Neuronal stem cell (in vitro differentiated cells): ENCODE measurements at regions not wholly inside any gene's neighbourhood (a gene's known extent, or its start where the extent isn't known, plus 50 kb on each side); places are given as distances from the start of the nearest gene placed in this dataset.

Experiments
- DNase-seq: peaks from one replicate; pipeline ENCODE4 v3.0.0-alpha.2; 2013; ENCODE audit warnings: low spot score
- H2AFZ ChIP-seq: one replicate; pipeline ENCODE4 v1.6.1; 2013; ENCODE audit warnings: mild to moderate bottlenecking, low read length, inconsistent platforms
- H2AK5ac ChIP-seq: 2 replicates; pipeline ENCODE4 v1.6.1; 2013; ENCODE audit warnings: low read depth, mild to moderate bottlenecking, inconsistent platforms, low read length, moderate library complexity, mixed read lengths
- H2BK120ac ChIP-seq: 2 replicates; pipeline ENCODE4 v1.6.1; 2013; ENCODE audit warnings: low read depth, mild to moderate bottlenecking, inconsistent platforms, low read length, moderate library complexity, mixed read lengths
- H2BK12ac ChIP-seq: one replicate; pipeline ENCODE4 v1.6.1; 2013; ENCODE audit warnings: low read length, inconsistent platforms
- H2BK15ac ChIP-seq: 2 replicates; pipeline ENCODE4 v1.6.1; 2013; ENCODE audit warnings: mild to moderate bottlenecking, low read length, inconsistent platforms, mixed read lengths
- H2BK5ac ChIP-seq: one replicate; pipeline ENCODE4 v1.6.1; 2013; ENCODE audit warnings: inconsistent platforms, mild to moderate bottlenecking, low read length, moderate library complexity
- H3K14ac ChIP-seq: one replicate; pipeline ENCODE4 v1.6.1; 2013; ENCODE audit warnings: low read length, inconsistent platforms
- H3K18ac ChIP-seq: 2 replicates; pipeline ENCODE4 v1.6.1; 2013; ENCODE audit warnings: low read length, inconsistent platforms
- H3K23ac ChIP-seq: 2 replicates; pipeline ENCODE4 v1.6.1; 2013; ENCODE audit warnings: low read depth, mild to moderate bottlenecking, mixed read lengths, low read length, inconsistent platforms; ENCODE audit not compliant: poor library complexity
- H3K27ac ChIP-seq: replicated peaks from 3 replicates; pipeline ENCODE4 v1.5.1; 2013; ENCODE audit warnings: low read length, inconsistent platforms
- H3K27me3 ChIP-seq, 3 experiments: 2 replicates each; pipeline ENCODE4 v1.6.1; 2013; ENCODE audit warnings: low read length in 3 of 3, mild to moderate bottlenecking in 2 of 3, inconsistent platforms in 1 of 3, low read depth in 1 of 3, mixed read lengths in 1 of 3, moderate library complexity in 1 of 3; ENCODE audit not compliant: control insufficient read depth in 3 of 3, insufficient read depth in 3 of 3
- H3K36me3 ChIP-seq, 2 donors: replicated peaks in 1 of 2; 2 replicates each; pipeline ENCODE4 v1.6.1; 2013; ENCODE audit warnings: low read length in 2 of 2; ENCODE audit not compliant: control insufficient read depth in 2 of 2, insufficient read depth in 2 of 2
- H3K4ac ChIP-seq: 2 replicates; pipeline ENCODE4 v1.6.1; 2013; ENCODE audit warnings: inconsistent platforms, mild to moderate bottlenecking, low read length, moderate library complexity
- H3K4me1 ChIP-seq, 2 donors: 1 replicate in 1 of 2; 2 replicates in 1 of 2; pipeline ENCODE4 v1.6.1; 2013; ENCODE audit warnings: low read length in 2 of 2, low read depth in 1 of 2; ENCODE audit not compliant: control insufficient read depth in 2 of 2, insufficient read depth in 1 of 2
- H3K4me2 ChIP-seq: one replicate; pipeline ENCODE4 v1.6.1; 2013; ENCODE audit warnings: mild to moderate bottlenecking, low read length, inconsistent platforms; ENCODE audit not compliant: insufficient read depth, poor library complexity, severe bottlenecking
- H3K4me3 ChIP-seq, 2 donors: 2 replicates each; pipeline ENCODE4 v1.5.1; 2013; ENCODE audit warnings: low read length in 2 of 2, mild to moderate bottlenecking in 2 of 2, inconsistent platforms in 1 of 2, moderate library complexity in 1 of 2
- H3K79me1 ChIP-seq: one replicate; pipeline ENCODE4 v1.6.1; 2013; ENCODE audit warnings: low read depth, mild to moderate bottlenecking, inconsistent platforms, low read length, moderate library complexity
- H3K9ac ChIP-seq: one replicate; pipeline ENCODE4 v1.6.1; 2013; ENCODE audit warnings: mild to moderate bottlenecking, low read depth, low read length, inconsistent platforms; ENCODE audit not compliant: poor library complexity
- H3K9me3 ChIP-seq, 2 donors: replicated peaks in 1 of 2; 2 replicates each; pipeline versions ENCODE3 to v1.6.1; 2013; ENCODE audit warnings: low read length in 2 of 2, mild to moderate bottlenecking in 2 of 2, inconsistent platforms in 1 of 2, low read depth in 1 of 2, mixed read lengths in 1 of 2, moderate library complexity in 1 of 2; ENCODE audit not compliant: control insufficient read depth in 2 of 2, insufficient read depth in 1 of 2
- H4K8ac ChIP-seq: one replicate; pipeline ENCODE4 v1.6.1; 2013; ENCODE audit warnings: low read depth, mild to moderate bottlenecking, inconsistent platforms, low read length, moderate library complexity
- H4K91ac ChIP-seq: one replicate; pipeline ENCODE4 v1.6.1; 2013; ENCODE audit warnings: low read length, low read depth, mild to moderate bottlenecking, inconsistent platforms; ENCODE audit not compliant: poor library complexity
- WGBS, 2 donors: extraction: QIAGEN DNeasy Blood & Tissue Kit; methylation state at CpG; one replicate each; pipeline ENCODE4 v1.1.7; 2013; ENCODE audit warnings: missing lambda C conversion rate in 2 of 2, mixed read lengths in 1 of 2; ENCODE audit not compliant: insufficient read length in 2 of 2, insufficient replicate concordance in 1 of 2; ENCODE audit errors: extremely low coverage in 2 of 2; 5-methylcytosine and 5-hydroxymethylcytosine counted together

DNA sequence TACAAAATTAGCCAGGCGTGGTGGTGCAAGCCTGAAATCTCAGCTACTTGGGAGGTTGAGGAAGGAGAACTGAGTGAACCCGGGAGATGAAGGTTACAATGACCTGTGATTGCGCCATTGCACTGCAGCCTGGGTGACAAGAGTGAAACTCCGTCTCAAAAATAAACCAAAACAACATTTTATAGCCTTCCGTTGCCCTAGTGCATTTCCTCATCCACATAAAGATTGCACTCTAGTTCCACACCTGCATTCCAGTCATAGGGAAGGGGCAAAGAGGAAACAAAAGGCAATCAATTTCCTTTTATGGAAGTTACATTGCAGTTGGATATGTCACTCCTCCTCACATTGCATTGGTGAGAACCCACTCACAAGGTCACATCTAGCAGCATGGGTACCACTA is 182.7 kb upstream of the ARG1 start:
- no peaks in the 10 kb centered on the region for H3K27me3 ChIP-seq
- no peak overlapping the region for H2BK5ac ChIP-seq
- WGBS, 2 donors, result no CpG with 5 or more reads among the region's 5 CpGs
- no peak overlapping the region for H2AFZ ChIP-seq
- no peaks in the 10 kb centered on the region for H3K79me1 ChIP-seq
- no peak overlapping the region for H3K27ac ChIP-seq
- no peak overlapping the region for H2BK120ac ChIP-seq
- H2BK15ac ChIP-seq, result no peak overlapping the region
- no peak overlapping the region for H3K4me2 ChIP-seq
- H3K23ac ChIP-seq, result no peak overlapping the region
- H3K36me3 ChIP-seq, result no peaks in the 10 kb centered on the region
- H3K4me1 ChIP-seq, result peaks cover 0 to 3% of the 10 kb centered on the region in 2 donors
- H3K18ac ChIP-seq, result no peak overlapping the region
- no peak overlapping the region for H3K9ac ChIP-seq
- H4K8ac ChIP-seq, result no peak overlapping the region
- no peak overlapping the region for H2BK12ac ChIP-seq
- no peak overlapping the region for H3K14ac ChIP-seq
- H3K4ac ChIP-seq, result no peak overlapping the region
- H4K91ac ChIP-seq, result no peak overlapping the region
- H3K4me3 ChIP-seq, result no peak overlapping the region
- no peaks in the 10 kb centered on the region for H3K9me3 ChIP-seq
- no peak for DNase-seq
- no peak overlapping the region for H2AK5ac ChIP-seq

DNA sequence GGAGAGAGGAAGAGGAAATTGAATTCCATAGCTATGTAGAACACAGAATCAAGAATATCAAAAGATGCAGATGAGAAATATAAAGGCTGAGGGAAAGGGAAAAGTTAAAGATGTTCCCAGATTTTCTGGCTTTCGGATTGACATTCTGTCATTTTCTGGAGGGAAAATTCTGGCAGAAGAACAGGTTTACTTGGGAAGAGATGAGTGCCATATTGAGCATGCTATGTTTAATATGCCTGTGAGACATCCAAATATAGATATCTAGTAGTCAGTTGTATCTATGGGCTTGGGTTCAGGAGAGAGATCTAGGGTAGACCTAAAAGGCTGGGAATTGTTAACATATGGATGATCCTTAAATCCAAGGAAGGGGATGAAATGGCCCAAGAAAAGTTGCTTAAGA is 181.9 kb upstream of the ARG1 start:
- Histone ChIP-seq H2BK12ac (no peak overlapping the region), H3K18ac (no peak overlapping the region), H3K14ac (no peak overlapping the region), H3K27ac (no peak overlapping the region), H2AFZ (no peak overlapping the region), H3K23ac (no peak overlapping the region), H3K9ac (no peak overlapping the region), H3K79me1 (no peaks in the 10 kb centered on the region), H2BK5ac (no peak overlapping the region), H3K4ac (no peak overlapping the region), H3K27me3 (no peaks in the 10 kb centered on the region), H4K91ac (no peak overlapping the region), H3K4me1 (peaks cover 0 to 3% of the 10 kb centered on the region in 2 donors), H3K4me3 (no peak overlapping the region), H2AK5ac (no peak overlapping the region), H3K4me2 (no peak overlapping the region), H3K36me3 (no peaks in the 10 kb centered on the region), H2BK120ac (no peak overlapping the region), H2BK15ac (no peak overlapping the region), H4K8ac (no peak overlapping the region), H3K9me3 (no peaks in the 10 kb centered on the region)
- no peak for DNase-seq
- WGBS, 2 donors, result no CpG with 5 or more reads among the region's 1 CpG

DNA sequence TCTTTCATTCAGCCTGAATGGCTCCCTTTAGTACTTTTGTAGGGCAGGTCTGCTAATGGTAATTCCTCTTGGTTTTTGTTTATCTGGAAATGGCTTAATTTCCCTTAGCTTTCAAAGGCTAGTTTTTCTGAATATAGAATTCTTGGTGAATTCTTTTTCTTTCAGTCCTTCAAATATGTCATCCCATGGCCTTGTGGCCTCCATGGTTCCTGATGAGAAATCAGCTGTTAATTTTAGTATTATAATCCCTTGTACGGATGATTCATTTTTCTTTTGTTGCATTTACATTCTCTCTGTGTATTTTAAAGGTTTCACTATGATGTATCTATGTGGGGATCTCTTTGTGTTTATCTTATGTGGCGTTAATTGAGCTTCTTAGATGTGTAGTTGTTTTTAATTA is 179.6 kb upstream of the ARG1 start:
- Histone ChIP-seq H3K27me3 (no peaks in the 10 kb centered on the region), H4K8ac (no peak overlapping the region), H3K79me1 (no peaks in the 10 kb centered on the region), H2AFZ (no peak overlapping the region), H3K4me3 (no peak overlapping the region), H3K9ac (no peak overlapping the region), H2BK120ac (no peak overlapping the region), H2AK5ac (no peak overlapping the region), H3K4me1 (no peaks in the 10 kb centered on the region), H2BK12ac (no peak overlapping the region), H3K36me3 (no peaks in the 10 kb centered on the region), H2BK15ac (no peak overlapping the region), H3K14ac (no peak overlapping the region), H2BK5ac (no peak overlapping the region), H3K18ac (no peak overlapping the region), H3K4me2 (no peak overlapping the region), H4K91ac (no peak overlapping the region), H3K9me3 (no peaks in the 10 kb centered on the region), H3K23ac (no peak overlapping the region), H3K4ac (no peak overlapping the region), H3K27ac (no peak overlapping the region)
- no peak for DNase-seq
- WGBS, 2 donors, result no CpG with 5 or more reads among the region's 2 CpGs

DNA sequence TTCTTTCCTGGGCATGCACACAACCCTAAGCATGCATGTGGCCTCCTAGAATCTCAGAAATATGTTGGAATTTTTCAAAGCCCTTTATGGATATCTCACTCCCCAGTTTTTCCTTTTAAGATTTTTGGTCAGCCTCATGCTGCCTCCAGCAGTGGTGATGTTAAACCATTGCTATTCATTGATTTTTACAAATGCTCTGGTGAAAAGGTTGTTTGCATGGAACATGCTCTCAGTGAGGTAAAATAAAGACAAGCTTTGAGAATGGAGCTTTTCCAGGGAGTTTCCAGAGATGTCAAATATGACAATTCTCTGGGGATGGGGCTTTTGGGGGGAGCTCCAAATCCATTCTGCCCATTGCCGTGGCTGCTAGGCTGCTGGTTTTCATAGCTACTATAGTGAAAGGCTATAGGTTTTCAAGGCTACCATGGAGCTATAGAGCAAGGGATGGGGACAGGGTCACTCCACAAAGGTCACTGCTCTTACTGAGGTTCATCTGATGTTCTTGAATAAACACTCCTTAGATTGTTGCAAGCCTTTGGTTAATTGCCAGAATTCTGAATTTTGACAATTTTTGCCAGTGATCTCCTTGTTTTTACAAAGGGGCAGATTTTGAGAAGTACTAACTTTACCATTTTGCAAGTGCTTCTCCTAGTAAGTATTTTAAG is 178.1 kb upstream of the ARG1 start:
- Histone ChIP-seq H2AK5ac (no peak overlapping the region), H2AFZ (no peak overlapping the region), H3K18ac (no peak overlapping the region), H2BK5ac (no peak overlapping the region), H3K79me1 (no peaks in the 10 kb centered on the region), H3K4ac (no peak overlapping the region), H2BK120ac (no peak overlapping the region), H4K8ac (no peak overlapping the region), H3K36me3 (no peaks in the 10 kb centered on the region), H3K4me2 (no peak overlapping the region), H3K4me1 (no peaks in the 10 kb centered on the region), H3K23ac (no peak overlapping the region), H3K27me3 (no peaks in the 10 kb centered on the region), H3K14ac (no peak overlapping the region), H3K9me3 (no peaks in the 10 kb centered on the region), H4K91ac (no peak overlapping the region), H2BK12ac (no peak overlapping the region), H3K27ac (no peak overlapping the region), H3K4me3 (no peak overlapping the region), H3K9ac (no peak overlapping the region), H2BK15ac (no peak overlapping the region)
- no CpG with 5 or more reads among the region's 1 CpG for WGBS, 2 donors
- no peak for DNase-seq
